PFSK-1 (cell line): ENCODE measurements at regions not wholly inside any gene's neighbourhood (a gene's known extent, or its start where the extent isn't known, plus 50 kb on each side); places are given as distances from the start of the nearest gene placed in this dataset.

Experiments
- POLR2AphosphoS5 ChIP-seq: IDR thresholded peaks from 2 replicates; pipeline ENCODE4 v1.6.1; 2012; ENCODE audit warnings: low read depth, mild to moderate bottlenecking, control low read depth, low read length, moderate library complexity
- SIN3A ChIP-seq: IDR thresholded peaks from 2 replicates; pipeline ENCODE4 v1.6.1; 2012; ENCODE audit warnings: mild to moderate bottlenecking, low read length, moderate library complexity, borderline replicate concordance; ENCODE audit not compliant: insufficient read depth
- TAF1 ChIP-seq: IDR thresholded peaks from 2 replicates; pipeline ENCODE4 v1.6.1; 2012; ENCODE audit warnings: low read length, control low read depth, borderline replicate concordance; ENCODE audit not compliant: insufficient read depth

GRCh38 chr13:103754783-103755182 lies 688.6 kb upstream of the SLC10A2 start:
- no peak for TF ChIP-seq TAF1
- TF ChIP-seq POLR2AphosphoS5 = no peak
- TF ChIP-seq SIN3A = no peak
